GM23338 (cell line): ENCODE measurements at regions not wholly inside any gene's neighbourhood (a gene's known extent, or its start where the extent isn't known, plus 50 kb on each side); places are given as distances from the start of the nearest gene placed in this dataset.
"Not testable (repeated sequence)": the region's sequence is repeated elsewhere in the genome, so short reads cannot be mapped to it uniquely, and the experiment has no call there.

Source experiments
- ATAC-seq: fragments of 200-7000 bp; cut with Tn5 transposase; 3 replicates; pipeline ENCODE4 v1.9.1; 2020
- DNase-seq: peaks from one replicate; pipeline ENCODE4 v3.0.0-alpha.2; 2015; ENCODE audit warnings: low spot score
- H2AFZ ChIP-seq: fragments of 200-600 bp; sonication (generic); 2 replicates; pipeline ENCODE4 v1.8.0; 2016; ENCODE audit warnings: antibody characterized with exemption, mild to moderate bottlenecking, moderate library complexity
- H3F3A ChIP-seq: fragments of 200-600 bp; sonication (generic); replicated peaks from 2 replicates; pipeline ENCODE4 v1.8.0; 2017; ENCODE audit warnings: antibody characterized with exemption, mixed run types, low read depth
- H3K27ac ChIP-seq: fragments of 200-600 bp; sonication (generic); 2 replicates; pipeline ENCODE4 v1.6.1; 2016; ENCODE audit warnings: low read depth
- H3K27me3 ChIP-seq: fragments of 200-600 bp; sonication (generic); 2 replicates; pipeline ENCODE4 v1.8.0; 2016; ENCODE audit warnings: mild to moderate bottlenecking, mixed run types, moderate library complexity; ENCODE audit not compliant: insufficient read depth
- H3K36me3 ChIP-seq: fragments of 200-600 bp; sonication (generic); 2 replicates; pipeline ENCODE4 v1.8.0; 2016; ENCODE audit warnings: mild to moderate bottlenecking; ENCODE audit not compliant: insufficient read depth
- H3K4me1 ChIP-seq: fragments of 200-600 bp; sonication (generic); 2 replicates; pipeline ENCODE4 v1.8.0; 2016; ENCODE audit warnings: mild to moderate bottlenecking, moderate library complexity; ENCODE audit not compliant: insufficient read depth
- H3K4me2 ChIP-seq: fragments of 200-600 bp; sonication (generic); 2 replicates; pipeline ENCODE4 v1.7.1; 2017; ENCODE audit warnings: mixed run types
- H3K4me3 ChIP-seq: fragments of 200-600 bp; sonication (generic); 2 replicates; pipeline ENCODE4 v1.6.1; 2016; ENCODE audit warnings: mixed run types
- H3K79me2 ChIP-seq: fragments of 200-600 bp; sonication (generic); replicated peaks from 2 replicates; pipeline ENCODE4 v1.8.0; 2017; ENCODE audit warnings: mild to moderate bottlenecking; ENCODE audit not compliant: insufficient read depth
- H3K9me2 ChIP-seq: fragments of 200-600 bp; sonication (generic); 2 replicates; pipeline ENCODE4 v1.8.0; 2017; ENCODE audit not compliant: insufficient read depth
- H4K20me1 ChIP-seq: fragments of 200-600 bp; sonication (generic); replicated peaks from 2 replicates; pipeline ENCODE4 v1.8.0; 2017; ENCODE audit warnings: mild to moderate bottlenecking; ENCODE audit not compliant: insufficient read depth
- H3K27ac Mint-ChIP-seq: 2 replicates; pipeline ENCODE4 v1.8.0; 2020; ENCODE audit warnings: inconsistent platforms, mild to moderate bottlenecking, moderate library complexity, mixed read lengths
- H3K27me3 Mint-ChIP-seq: 3 replicates; pipeline ENCODE4 v1.8.0; 2022; ENCODE audit warnings: low read depth, mild to moderate bottlenecking, moderate library complexity, mixed read lengths, inconsistent platforms; ENCODE audit not compliant: insufficient read depth, poor library complexity
- H3K36me3 Mint-ChIP-seq: 3 replicates; pipeline ENCODE4 v1.8.0; 2021; ENCODE audit warnings: low read depth, mild to moderate bottlenecking, inconsistent platforms, moderate library complexity, mixed read lengths
- H3K4me1 Mint-ChIP-seq: 3 replicates; pipeline ENCODE4 v1.8.0; 2020; ENCODE audit warnings: mild to moderate bottlenecking, inconsistent platforms, mixed read lengths
- H3K4me3 Mint-ChIP-seq: 3 replicates; pipeline ENCODE4 v1.8.0; 2021; ENCODE audit warnings: moderate library complexity, mild to moderate bottlenecking, inconsistent platforms, mixed read lengths
- H3K9me3 Mint-ChIP-seq: 3 replicates; pipeline ENCODE4 v1.8.0; 2020; ENCODE audit warnings: moderate library complexity, mild to moderate bottlenecking, inconsistent platforms, mixed read lengths
- TF ChIP-seq, protein P1 (sequence below), 2 experiments: fragments of 200-600 bp in 1 of 2; sonication (generic) in 1 of 2; conservative IDR thresholded peaks; 2 replicates each; pipeline versions ENCODE4 v1.5.1 to v1.6.1; 2016 to 2017; ENCODE audit warnings: antibody characterized with exemption in 2 of 2, low read depth in 2 of 2, mild to moderate bottlenecking in 2 of 2, moderate library complexity in 1 of 2

DNA sequence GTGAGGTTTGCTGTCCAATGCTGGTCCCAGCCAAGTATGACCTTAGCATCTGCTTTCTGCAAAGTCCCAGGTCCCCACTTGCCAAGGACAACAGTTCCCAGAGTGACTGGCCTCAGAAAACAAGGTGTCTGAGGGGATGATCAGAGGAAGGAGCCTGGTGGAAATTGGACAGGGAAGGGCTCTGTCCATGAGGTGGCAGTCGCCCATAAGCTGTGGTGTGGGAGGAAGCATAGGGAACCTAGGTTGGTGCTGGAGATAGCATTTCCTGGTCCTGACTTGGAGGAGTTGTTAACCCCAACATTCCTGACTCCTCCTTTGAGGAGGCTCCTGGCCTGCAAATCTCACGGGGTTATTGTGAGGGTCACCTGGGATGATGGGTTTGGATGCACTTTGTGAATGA lies 77.8 kb downstream of the LIMS4 start:
- H3K27ac Mint-ChIP-seq, H3K4me1 Mint-ChIP-seq, H3K27ac ChIP-seq, H3K4me1 ChIP-seq, H3K9me3 Mint-ChIP-seq, H3K36me3 Mint-ChIP-seq, H3K4me3 Mint-ChIP-seq, H3K27me3 Mint-ChIP-seq, H2AFZ ChIP-seq, H3K27me3 ChIP-seq, H3K36me3 ChIP-seq, H3K4me3 ChIP-seq, H4K20me1 ChIP-seq, DNase-seq, H3K79me2 ChIP-seq, H3K4me2 ChIP-seq, H3K9me2 ChIP-seq, H3F3A ChIP-seq: not testable (repeated sequence)
- peak; percentile 34 for ATAC-seq

GRCh38 chr2:110392366-110392765 lies 80.2 kb downstream of the LIMS4 start:
- H3K36me3 ChIP-seq, H3K9me3 Mint-ChIP-seq, H3K4me2 ChIP-seq, H3K4me3 ChIP-seq, H2AFZ ChIP-seq, H3F3A ChIP-seq, H3K36me3 Mint-ChIP-seq, DNase-seq, H3K27me3 Mint-ChIP-seq, H3K27ac ChIP-seq, ATAC-seq, H4K20me1 ChIP-seq, H3K27me3 ChIP-seq, H3K27ac Mint-ChIP-seq, H3K4me1 Mint-ChIP-seq, H3K4me3 Mint-ChIP-seq, H3K79me2 ChIP-seq, H3K9me2 ChIP-seq, H3K4me1 ChIP-seq: not testable (repeated sequence)

GRCh38 chr2:110391035-110391418 lies 81.6 kb downstream of the LIMS4 start:
- not testable (repeated sequence) for H3K9me3 Mint-ChIP-seq, H3K27ac Mint-ChIP-seq, H3K36me3 Mint-ChIP-seq, H4K20me1 ChIP-seq, H3F3A ChIP-seq, ATAC-seq, DNase-seq, H3K4me3 Mint-ChIP-seq, H2AFZ ChIP-seq, H3K27me3 ChIP-seq, H3K27me3 Mint-ChIP-seq, H3K4me3 ChIP-seq, H3K79me2 ChIP-seq, H3K36me3 ChIP-seq, H3K9me2 ChIP-seq, H3K4me1 ChIP-seq, H3K4me2 ChIP-seq, H3K27ac ChIP-seq, H3K4me1 Mint-ChIP-seq

GRCh38 chr2:110390351-110391034 lies 82.1 kb downstream of the LIMS4 start:
- not testable (repeated sequence) for H4K20me1 ChIP-seq, H3K36me3 ChIP-seq, H3K4me2 ChIP-seq, H3K27me3 ChIP-seq, H3K79me2 ChIP-seq, H2AFZ ChIP-seq, H3K27ac Mint-ChIP-seq, H3K27me3 Mint-ChIP-seq, H3K9me3 Mint-ChIP-seq, H3K9me2 ChIP-seq, H3K27ac ChIP-seq, H3K4me3 ChIP-seq, H3K4me3 Mint-ChIP-seq, H3K36me3 Mint-ChIP-seq, DNase-seq, H3K4me1 ChIP-seq, H3F3A ChIP-seq, H3K4me1 Mint-ChIP-seq
- ATAC-seq: peak; percentile 63
- TF ChIP-seq, protein P1, sequence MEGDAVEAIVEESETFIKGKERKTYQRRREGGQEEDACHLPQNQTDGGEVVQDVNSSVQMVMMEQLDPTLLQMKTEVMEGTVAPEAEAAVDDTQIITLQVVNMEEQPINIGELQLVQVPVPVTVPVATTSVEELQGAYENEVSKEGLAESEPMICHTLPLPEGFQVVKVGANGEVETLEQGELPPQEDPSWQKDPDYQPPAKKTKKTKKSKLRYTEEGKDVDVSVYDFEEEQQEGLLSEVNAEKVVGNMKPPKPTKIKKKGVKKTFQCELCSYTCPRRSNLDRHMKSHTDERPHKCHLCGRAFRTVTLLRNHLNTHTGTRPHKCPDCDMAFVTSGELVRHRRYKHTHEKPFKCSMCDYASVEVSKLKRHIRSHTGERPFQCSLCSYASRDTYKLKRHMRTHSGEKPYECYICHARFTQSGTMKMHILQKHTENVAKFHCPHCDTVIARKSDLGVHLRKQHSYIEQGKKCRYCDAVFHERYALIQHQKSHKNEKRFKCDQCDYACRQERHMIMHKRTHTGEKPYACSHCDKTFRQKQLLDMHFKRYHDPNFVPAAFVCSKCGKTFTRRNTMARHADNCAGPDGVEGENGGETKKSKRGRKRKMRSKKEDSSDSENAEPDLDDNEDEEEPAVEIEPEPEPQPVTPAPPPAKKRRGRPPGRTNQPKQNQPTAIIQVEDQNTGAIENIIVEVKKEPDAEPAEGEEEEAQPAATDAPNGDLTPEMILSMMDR (conservative IDR thresholded peaks at IDR 0.05; ENCODE audit: low read depth in 2 of 2): peak in 1 of 2 experiments; percentile 27; a peak in 2 of 4 replicates

- H3K9me3 Mint-ChIP-seq, ATAC-seq, H3K4me1 ChIP-seq, H3K27ac ChIP-seq, H3K27ac Mint-ChIP-seq, H3K36me3 Mint-ChIP-seq, H3F3A ChIP-seq, H3K9me2 ChIP-seq, H3K4me3 ChIP-seq, H3K79me2 ChIP-seq, DNase-seq, H2AFZ ChIP-seq, H3K36me3 ChIP-seq, H3K4me3 Mint-ChIP-seq, H3K27me3 Mint-ChIP-seq, H3K4me1 Mint-ChIP-seq, H3K4me2 ChIP-seq, H3K27me3 ChIP-seq, H4K20me1 ChIP-seq: not testable (repeated sequence)
Measured at GRCh38 chr2:110387044-110387443, 85.6 kb downstream of the LIMS4 start.

- H3K27ac ChIP-seq, H3K36me3 ChIP-seq, H3K4me1 ChIP-seq, H3F3A ChIP-seq, H3K27me3 ChIP-seq, H3K27ac Mint-ChIP-seq, H3K79me2 ChIP-seq, H3K4me3 Mint-ChIP-seq, ATAC-seq, H3K9me2 ChIP-seq, H2AFZ ChIP-seq, H3K4me2 ChIP-seq, H4K20me1 ChIP-seq, H3K4me1 Mint-ChIP-seq, H3K36me3 Mint-ChIP-seq, H3K27me3 Mint-ChIP-seq, H3K4me3 ChIP-seq, H3K9me3 Mint-ChIP-seq, DNase-seq: not testable (repeated sequence)
Measured at GRCh38 chr2:110386546-110386945, 86.1 kb downstream of the LIMS4 start.
